HepG2 (cell line): ENCODE measurements at regions not wholly inside any gene's neighbourhood (a gene's known extent, or its start where the extent isn't known, plus 50 kb on each side); places are given as distances from the start of the nearest gene placed in this dataset.

Experiments used
- ERF ChIP-seq: IDR thresholded peaks from 2 replicates; pipeline ENCODE4 v1.6.1; 2018; ENCODE audit warnings: missing biosample characterization, missing genetic modification reagents
- EZH2 ChIP-seq: conservative IDR thresholded peaks from 2 replicates; pipeline ENCODE4 v1.6.1; 2012; ENCODE audit warnings: mild to moderate bottlenecking, low read depth, low read length, moderate library complexity
- FOXK1 ChIP-seq: sonication (generic); formaldehyde crosslinking; IDR thresholded peaks from 2 replicates; pipeline ENCODE4 v1.4.0; 2020; ENCODE audit warnings: low read depth, missing genetic modification reagents, borderline replicate concordance
- HDAC6 ChIP-seq: fragments of 200-600 bp; sonication (generic); IDR thresholded peaks from 2 replicates; pipeline ENCODE4 v1.7.0; 2017; ENCODE audit warnings: mild to moderate bottlenecking, antibody characterized with exemption, low read length, low read depth
- STAG1 ChIP-seq: sonication (generic); formaldehyde crosslinking; IDR thresholded peaks from 2 replicates; pipeline ENCODE4 v1.4.0; 2020; ENCODE audit warnings: missing genetic modification reagents
- TFE3 ChIP-seq: IDR thresholded peaks from 2 replicates; pipeline ENCODE4 v1.6.1; 2016
- ZBTB26 ChIP-seq: IDR thresholded peaks from 2 replicates; pipeline ENCODE4 v1.6.1; 2016; ENCODE audit warnings: missing compliant biosample characterization, missing genetic modification reagents, borderline replicate concordance

GRCh38 chr1:4153571-4153970 lies 253.5 kb upstream of the C1orf174 start:
- TF ChIP-seq STAG1 (CRISPR knock-in tag) (no peak), EZH2 (no peak), HDAC6 (no peak), ZBTB26 (CRISPR knock-in tag) (no peak), ERF (CRISPR knock-in tag) (no peak), FOXK1 (CRISPR knock-in tag) (no peak), TFE3 (CRISPR knock-in tag) (no peak)
